ENCODE measurements at regions not wholly inside any gene's neighbourhood (a gene's known extent, or its start where the extent isn't known, plus 50 kb on each side); places are given as distances from the start of the nearest gene placed in this dataset.

DNA sequence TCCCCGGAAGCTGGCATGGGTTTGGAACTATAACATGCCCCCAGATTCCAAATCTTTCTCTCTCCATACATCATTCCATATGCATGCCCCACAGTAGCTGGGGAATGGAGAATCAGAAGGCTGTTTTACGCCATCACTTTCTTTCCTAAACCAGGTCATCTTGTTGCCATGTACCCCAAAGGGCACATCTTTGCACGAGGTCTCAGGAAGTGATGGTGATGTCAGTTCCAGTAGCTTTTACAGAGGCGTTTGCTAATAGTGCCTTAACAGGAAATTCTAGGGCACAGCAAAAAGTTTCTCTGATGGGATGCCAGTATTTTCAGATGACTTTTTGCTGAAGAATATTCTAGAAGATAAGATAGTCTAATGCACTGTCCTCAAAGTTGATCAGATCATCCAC, 241.5 kb downstream of the MAF start:
- FAIRE-seq: no peak
- POLR2A ChIA-PET: no interaction called here

More for the DNA sequence above, 241.5 kb downstream of the MAF start:
- no peak overlapping the region for H3K4me3 ChIP-seq
- CTCF ChIA-PET (ENCODE audit: low intra/inter-chr PET ratio): no interaction called here
- H3K36me3 ChIP-seq (ENCODE audit: control insufficient read depth, insufficient read depth, low read length): no peaks in the 10 kb centered on the region
- ATAC-seq (no peak), DNase-seq (ENCODE audit: extremely low read depth in 1 of 4, low spot score in 3 of 4) (no peak)
- H3K9me1 ChIP-seq (ENCODE audit: control insufficient read depth, insufficient read depth, low read length): no peaks in the 10 kb centered on the region
- intact Hi-C loops (cut with micrococcal nuclease) (no loop called here), in situ Hi-C loops (cut with MboI) (no loop called here)
- no peaks in the 10 kb centered on the region for H3K4me1 ChIP-seq (replicated peaks in 1 of 2; ENCODE audit: control insufficient read depth in 2 of 2, insufficient read depth in 2 of 2, low read length in 2 of 2)
- BruUV-seq (replicated peaks): no TSS peak
- no peak overlapping the region for H3K4me2 ChIP-seq (ENCODE audit: insufficient read depth, low read length)
- no peaks in the 10 kb centered on the region for H3K79me2 ChIP-seq (ENCODE audit: control insufficient read depth, insufficient read depth, low read length)
- H2AFZ ChIP-seq (ENCODE audit: low read depth, low read length): no peak overlapping the region
- no peak overlapping the region for H3K9ac ChIP-seq (ENCODE audit: insufficient read depth in 1 of 2, low read depth in 2 of 2, low read length in 2 of 2)
- TF ChIP-seq, protein P1, sequence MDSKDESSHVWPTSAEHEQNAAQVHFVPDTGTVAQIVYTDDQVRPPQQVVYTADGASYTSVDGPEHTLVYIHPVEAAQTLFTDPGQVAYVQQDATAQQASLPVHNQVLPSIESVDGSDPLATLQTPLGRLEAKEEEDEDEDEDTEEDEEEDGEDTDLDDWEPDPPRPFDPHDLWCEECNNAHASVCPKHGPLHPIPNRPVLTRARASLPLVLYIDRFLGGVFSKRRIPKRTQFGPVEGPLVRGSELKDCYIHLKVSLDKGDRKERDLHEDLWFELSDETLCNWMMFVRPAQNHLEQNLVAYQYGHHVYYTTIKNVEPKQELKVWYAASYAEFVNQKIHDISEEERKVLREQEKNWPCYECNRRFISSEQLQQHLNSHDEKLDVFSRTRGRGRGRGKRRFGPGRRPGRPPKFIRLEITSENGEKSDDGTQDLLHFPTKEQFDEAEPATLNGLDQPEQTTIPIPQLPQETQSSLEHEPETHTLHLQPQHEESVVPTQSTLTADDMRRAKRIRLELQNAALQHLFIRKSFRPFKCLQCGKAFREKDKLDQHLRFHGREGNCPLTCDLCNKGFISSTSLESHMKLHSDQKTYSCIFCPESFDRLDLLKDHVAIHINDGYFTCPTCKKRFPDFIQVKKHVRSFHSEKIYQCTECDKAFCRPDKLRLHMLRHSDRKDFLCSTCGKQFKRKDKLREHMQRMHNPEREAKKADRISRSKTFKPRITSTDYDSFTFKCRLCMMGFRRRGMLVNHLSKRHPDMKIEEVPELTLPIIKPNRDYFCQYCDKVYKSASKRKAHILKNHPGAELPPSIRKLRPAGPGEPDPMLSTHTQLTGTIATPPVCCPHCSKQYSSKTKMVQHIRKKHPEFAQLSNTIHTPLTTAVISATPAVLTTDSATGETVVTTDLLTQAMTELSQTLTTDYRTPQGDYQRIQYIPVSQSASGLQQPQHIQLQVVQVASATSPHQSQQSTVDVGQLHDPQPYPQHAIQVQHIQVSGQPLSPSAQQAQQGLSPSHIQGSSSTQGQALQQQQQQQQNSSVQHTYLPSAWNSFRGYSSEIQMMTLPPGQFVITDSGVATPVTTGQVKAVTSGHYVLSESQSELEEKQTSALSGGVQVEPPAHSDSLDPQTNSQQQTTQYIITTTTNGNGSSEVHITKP (IDR thresholded peaks at IDR 0.05; ENCODE audit: partially characterized antibody): no peak
- TF ChIP-seq, protein P2, sequence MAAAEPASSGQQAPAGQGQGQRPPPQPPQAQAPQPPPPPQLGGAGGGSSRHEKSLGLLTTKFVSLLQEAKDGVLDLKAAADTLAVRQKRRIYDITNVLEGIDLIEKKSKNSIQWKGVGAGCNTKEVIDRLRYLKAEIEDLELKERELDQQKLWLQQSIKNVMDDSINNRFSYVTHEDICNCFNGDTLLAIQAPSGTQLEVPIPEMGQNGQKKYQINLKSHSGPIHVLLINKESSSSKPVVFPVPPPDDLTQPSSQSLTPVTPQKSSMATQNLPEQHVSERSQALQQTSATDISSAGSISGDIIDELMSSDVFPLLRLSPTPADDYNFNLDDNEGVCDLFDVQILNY (CRISPR knock-in tag; IDR thresholded peaks at IDR 0.05): no peak
- TF ChIP-seq ARHGAP35 (IDR thresholded peaks at IDR 0.05; ENCODE audit: partially characterized antibody): no peak
- TF ChIP-seq ZNF174 (CRISPR knock-in tag; IDR thresholded peaks at IDR 0.05): no peak
- TF ChIP-seq HDAC1 (IDR thresholded peaks at IDR 0.05): no peak
- TF ChIP-seq, protein P3, sequence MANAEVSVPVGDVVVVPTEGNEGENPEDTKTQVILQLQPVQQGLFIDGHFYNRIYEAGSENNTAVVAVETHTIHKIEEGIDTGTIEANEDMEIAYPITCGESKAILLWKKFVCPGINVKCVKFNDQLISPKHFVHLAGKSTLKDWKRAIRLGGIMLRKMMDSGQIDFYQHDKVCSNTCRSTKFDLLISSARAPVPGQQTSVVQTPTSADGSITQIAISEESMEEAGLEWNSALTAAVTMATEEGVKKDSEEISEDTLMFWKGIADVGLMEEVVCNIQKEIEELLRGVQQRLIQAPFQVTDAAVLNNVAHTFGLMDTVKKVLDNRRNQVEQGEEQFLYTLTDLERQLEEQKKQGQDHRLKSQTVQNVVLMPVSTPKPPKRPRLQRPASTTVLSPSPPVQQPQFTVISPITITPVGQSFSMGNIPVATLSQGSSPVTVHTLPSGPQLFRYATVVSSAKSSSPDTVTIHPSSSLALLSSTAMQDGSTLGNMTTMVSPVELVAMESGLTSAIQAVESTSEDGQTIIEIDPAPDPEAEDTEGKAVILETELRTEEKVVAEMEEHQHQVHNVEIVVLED (CRISPR knock-in tag; IDR thresholded peaks at IDR 0.05): no peak
- no peak overlapping the region for H3K27ac ChIP-seq (ENCODE audit: extremely low read depth, low read depth, low read length)
- peaks cover 3% of the 10 kb centered on the region; the same call in 1 of the 2 replicates for H4K20me1 ChIP-seq (replicated peaks; ENCODE audit: control insufficient read depth, insufficient read depth, low read length)
- H3K27me3 ChIP-seq (ENCODE audit: control insufficient read depth in 2 of 2, insufficient read depth in 2 of 2, low read length in 2 of 2): peaks cover 9 to 36% of the 10 kb centered on the region in 2 experiments; a peak in 3 of 5 replicates
- 0% methylated on average over 4 of the region's 4 CpGs for WGBS (ENCODE audit: insufficient coverage, low coverage, missing lambda C conversion rate)
- no peaks in the 10 kb centered on the region for H3K9me3 ChIP-seq (replicated peaks; ENCODE audit: control insufficient read depth, insufficient read depth, low read depth, low read length)
